GM19452 (cell line): ENCODE measurements at regions not wholly inside any gene's neighbourhood (a gene's known extent, or its start where the extent isn't known, plus 50 kb on each side); places are given as distances from the start of the nearest gene placed in this dataset.

Experiments
- ATAC-seq: cut with Tn5 transposase; IDR thresholded peaks from one replicate; pipeline ENCODE4 v1.9.1; 2021; ENCODE audit not compliant: unreplicated experiment

DNA sequence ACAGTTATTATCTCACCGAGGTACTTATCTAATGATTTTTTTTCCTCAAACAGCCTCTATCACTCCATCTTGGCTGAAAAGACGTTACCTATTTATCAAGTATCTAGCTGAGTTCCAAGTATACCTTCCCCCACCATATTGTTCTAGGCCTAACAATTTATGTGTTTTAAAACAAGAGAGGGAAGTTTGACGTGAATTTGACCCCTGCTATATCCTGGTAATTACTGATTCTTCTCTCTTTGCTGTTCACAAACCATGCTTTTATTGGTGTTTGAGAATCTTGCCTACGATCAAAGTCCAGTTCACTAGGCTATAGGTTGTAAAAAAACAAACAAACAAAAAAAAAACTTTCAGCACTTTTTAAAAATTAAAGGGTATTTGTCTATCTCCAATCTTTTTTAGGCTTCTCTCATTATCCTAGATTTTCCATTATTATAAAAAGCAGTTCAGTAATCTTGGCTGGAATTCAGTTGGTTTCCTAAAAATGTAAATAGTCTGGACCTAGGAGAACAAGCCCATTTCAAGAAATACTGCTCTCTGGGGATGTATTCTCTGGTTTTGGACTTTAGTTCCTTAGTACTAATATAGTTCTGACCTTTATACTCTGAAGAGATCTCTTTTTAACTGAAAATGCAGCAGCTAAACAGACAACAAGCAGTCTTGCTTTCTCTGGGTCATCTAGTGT lies 505.4 kb downstream of the CPS1 start:
- ATAC-seq, result no peak

DNA sequence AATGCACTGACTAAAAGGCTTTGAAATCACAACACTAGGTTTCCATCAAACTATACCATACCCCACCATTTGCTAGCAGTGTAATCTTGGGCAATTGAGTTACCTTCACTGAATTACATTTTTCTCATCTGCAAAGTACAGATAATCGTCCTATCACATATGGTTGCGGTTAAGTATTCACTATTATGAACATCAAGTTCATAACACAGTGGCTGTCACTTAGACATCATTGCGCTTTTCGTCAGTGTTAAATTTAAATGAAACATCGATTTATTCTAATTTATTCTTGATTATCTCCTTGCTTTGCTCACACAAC lies 505.9 kb downstream of the CPS1 start:
- no peak for ATAC-seq

- no peak for ATAC-seq
Observed at GRCh38 chr2:211067029-211067428, 510.6 kb downstream of the CPS1 start.

DNA sequence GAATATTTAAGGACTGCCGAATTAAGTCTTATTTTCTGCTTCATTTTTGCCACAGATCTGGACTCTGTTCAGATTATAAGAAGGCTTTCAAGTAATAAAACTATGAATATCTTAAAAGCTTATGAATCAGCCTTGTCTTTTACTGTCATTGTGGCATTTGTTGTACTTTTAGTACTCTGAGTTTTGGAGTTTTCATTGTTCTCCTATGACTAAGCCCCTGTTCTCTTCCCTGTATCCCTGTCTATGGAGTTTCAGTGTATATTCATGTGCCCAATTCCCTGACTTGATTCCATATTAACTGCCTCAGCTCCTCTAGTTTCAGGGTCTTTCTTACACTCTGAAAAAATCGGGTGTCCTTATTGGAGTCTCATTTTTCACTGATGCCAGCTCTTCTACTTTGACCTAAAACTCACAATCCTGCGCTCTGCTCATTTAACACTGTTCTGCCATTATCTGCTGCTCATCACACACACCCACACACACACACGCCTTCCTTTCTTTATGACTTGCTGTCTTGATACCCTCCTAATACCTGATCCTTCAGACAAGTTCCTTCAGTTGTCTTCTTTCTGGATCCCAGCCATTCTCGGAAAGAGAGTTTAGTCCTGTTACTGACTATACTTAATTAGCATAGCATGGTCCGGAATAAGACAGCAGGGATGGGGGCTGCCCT lies 511.8 kb downstream of the CPS1 start:
- ATAC-seq, result no peak

DNA sequence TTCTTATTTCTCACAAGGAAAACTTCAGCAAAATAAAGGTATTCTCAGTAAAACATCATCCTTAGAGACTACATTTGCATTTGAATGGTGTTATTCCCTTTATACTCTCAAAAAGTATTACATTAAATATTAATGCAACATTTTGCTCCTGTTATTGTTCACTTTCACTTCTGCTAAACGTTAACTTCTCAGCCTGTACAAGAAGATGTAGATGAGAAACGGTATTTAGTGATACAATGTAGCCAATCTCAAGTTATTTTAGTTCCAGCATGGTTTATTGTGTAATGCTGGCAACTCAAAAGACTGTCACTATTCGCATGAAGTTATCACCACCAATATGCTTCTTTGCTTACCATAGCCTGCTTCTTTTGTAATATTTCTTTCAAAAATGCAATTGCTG lies 514.1 kb downstream of the CPS1 start:
- ATAC-seq, result no peak

GRCh38 chr2:211077216-211077767 lies 520.9 kb downstream of the CPS1 start:
- ATAC-seq, result no peak

- ATAC-seq, result no peak
Observed at GRCh38 chr2:211084352-211084751, 528.0 kb downstream of the CPS1 start.

GRCh38 chr2:211085056-211085680 lies 528.8 kb downstream of the CPS1 start:
- ATAC-seq, result peak; percentile 59

DNA sequence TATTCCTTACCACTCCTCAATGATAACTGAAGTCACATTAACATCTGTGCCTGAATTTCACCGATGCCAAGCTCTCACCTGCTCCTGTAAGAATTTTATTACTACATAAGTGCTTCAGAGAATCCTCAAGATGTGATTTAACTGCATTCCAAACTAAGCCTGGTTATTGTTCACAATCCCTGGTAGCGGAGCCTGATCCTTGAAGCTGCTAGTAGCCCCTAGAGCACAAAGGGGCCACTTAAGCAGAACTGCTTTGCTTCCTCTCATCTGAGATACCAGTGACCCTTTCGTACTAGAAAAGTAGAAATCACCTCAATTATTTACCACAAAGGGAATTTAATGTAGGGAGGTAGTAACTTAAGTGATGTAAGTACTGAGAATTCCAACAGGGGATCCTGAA lies 529.6 kb downstream of the CPS1 start:
- ATAC-seq, result no peak

- no peak for ATAC-seq
Observed at GRCh38 chr2:211089127-211089526, 532.7 kb downstream of the CPS1 start.

DNA sequence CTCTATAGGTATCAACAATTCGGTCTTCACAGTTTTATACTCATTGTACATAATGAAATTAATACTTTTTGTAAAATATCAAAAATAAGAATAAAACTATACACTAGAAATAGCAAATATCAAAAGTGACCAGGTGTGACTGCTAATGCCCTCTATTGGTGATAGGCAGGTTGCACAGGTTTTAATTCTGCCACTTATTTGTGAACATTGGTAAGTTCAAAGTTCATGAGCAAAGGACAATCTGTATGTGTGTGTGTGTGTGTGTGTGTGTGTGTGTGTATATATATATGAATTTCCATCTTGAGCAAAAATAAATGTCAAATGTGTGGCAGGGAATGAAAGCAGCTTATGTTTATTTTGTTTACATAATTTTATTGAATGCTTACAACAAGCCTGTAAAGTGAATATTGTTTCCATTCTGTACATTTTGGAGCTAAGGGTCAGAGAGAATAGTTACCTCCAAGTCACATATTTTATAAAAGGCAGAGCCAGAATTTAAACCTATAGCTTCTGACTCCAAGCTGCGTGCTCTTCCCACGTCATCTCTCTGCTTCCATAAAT lies 537.4 kb downstream of the CPS1 start:
- ATAC-seq, result no peak

DNA sequence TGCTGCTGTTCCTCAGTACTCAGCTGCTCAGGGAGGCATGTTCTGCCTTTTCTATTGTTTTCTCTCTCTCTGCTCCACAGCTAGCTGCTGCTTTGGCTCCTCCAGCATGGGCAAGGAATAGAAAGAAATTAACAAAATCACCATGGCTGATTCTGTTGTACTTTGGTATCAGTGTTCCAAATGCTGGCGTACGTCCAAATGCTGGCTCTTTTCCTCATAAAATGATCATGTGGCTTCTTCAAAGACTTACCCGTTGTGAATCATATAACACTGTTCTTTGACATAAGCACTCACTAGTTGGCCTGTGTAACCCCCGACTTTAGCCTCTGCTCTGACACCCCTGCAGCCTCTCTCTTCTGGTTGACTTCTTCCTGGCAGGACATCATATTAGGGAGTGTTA lies 547.6 kb downstream of the CPS1 start:
- no peak for ATAC-seq

GRCh38 chr2:211113334-211114175 lies 557.2 kb downstream of the CPS1 start:
- no peak for ATAC-seq

GRCh38 chr2:211114826-211115455 lies 558.5 kb downstream of the CPS1 start:
- ATAC-seq, result no peak

- ATAC-seq, result no peak
Observed at GRCh38 chr2:211117026-211117425, 560.6 kb downstream of the CPS1 start.

DNA sequence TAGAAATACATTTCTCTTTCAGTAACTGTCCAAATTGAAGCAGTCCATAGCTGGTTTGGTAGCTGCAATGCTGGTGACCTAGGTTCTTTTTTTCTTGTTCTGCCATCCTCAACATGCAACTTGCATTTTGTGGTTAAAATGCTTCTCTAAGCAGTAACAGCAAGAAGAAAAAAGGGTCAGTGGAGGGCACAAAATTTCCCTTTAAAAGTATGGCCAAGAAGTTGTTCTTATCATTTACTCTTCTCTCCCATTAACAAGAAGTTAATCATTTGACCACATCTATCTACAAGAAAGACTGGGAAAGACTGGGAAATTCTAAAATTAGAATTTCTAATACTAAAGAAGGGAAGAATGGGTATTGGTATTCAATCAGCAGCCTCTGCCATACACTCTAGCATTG lies 569.9 kb downstream of the CPS1 start:
- no peak for ATAC-seq

DNA sequence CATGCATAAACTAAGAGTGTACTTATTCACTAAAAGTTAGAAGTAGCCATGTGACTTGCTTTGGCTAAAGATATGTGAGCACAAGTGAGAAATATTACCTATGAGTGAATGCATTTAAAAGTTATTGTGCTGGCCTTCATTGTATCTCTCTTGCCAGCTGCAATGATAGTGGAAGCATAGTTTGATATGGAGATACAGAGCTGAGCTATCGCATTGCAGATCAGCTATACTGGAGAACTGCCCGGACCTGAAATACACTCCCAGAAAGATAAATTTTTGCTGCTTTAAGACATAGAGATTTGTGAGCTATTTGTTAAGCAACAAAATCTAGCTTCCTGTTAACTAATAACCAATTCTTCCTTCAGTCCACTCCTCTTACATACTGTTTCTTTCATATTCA lies 571.1 kb downstream of the CPS1 start:
- no peak for ATAC-seq

DNA sequence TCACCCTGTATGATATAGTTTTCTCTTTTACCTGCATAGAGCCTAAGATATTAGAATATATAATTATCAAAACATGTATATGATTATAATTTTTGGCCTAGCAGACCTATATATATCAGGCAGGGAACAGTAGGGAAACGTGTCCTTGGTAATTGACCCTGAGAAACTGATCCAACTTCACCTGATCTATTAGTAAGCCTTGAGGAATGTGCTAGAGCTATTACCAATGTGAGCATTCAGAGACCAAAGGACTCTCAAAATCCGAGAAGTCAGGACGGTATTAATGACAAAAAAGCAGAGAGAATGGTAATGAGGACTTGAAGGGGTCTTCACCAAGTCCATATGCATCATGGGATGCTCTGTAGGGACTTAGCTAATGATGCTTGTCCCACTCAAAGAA lies 571.9 kb downstream of the CPS1 start:
- no peak for ATAC-seq

DNA sequence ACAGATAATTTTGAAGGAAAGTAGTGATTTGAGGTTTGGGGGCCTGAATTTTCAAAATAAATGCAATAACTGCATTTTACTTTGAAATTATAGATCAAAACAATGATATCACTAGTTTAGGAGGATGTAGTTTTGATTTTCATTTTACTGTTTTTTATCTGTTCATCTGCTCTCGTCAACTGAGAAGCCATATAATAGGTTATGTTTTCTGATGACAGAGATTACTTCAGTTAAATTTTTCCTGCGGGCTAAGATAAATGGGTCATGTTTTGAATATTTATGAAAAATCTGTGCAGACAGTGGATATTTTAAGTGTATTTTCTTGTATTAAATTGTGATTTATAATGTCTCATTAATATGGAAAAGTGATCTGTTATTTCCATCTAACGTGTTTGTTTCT lies 573.4 kb downstream of the CPS1 start:
- no peak for ATAC-seq

DNA sequence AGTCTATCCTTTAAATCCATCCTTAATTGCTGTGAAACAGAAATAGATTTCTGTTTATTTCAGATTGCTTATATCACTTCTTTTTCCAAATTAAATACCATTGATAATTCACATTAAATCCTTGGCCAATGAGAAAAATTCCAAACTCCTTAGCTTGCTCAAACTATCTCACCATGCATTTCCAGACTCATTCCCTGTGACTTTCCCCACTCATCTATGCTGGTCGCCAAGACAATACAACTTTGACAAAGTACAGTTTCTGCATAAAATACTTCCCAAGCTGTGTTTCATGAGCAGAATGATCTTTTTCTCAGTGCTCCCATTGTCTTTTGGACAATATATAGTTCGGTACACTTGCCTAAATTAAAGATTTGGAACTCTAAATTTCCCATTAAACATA lies 575.6 kb downstream of the CPS1 start:
- no peak for ATAC-seq

DNA sequence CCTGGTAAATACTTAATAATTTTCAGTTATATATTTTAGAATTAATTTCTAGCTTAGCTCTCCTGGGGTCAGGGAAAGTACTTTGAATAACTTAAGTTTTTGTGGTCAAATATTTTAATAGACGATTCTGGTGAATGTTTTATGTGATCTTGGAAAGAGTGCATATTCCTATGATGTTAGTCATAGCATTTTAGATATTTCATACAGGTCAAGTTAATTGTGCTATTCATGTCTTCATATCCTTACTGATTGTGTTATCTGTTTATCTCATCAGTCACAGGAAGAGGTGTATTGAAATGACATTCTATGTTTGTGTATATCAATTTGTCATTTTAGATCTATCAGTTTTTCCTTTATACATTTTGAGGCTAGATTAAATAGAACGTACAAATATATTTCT lies 576.2 kb downstream of the CPS1 start:
- ATAC-seq, result no peak
